OCI-LY1 (cell line): ENCODE measurements at regions not wholly inside any gene's neighbourhood (a gene's known extent, or its start where the extent isn't known, plus 50 kb on each side); places are given as distances from the start of the nearest gene placed in this dataset.

ENCODE experiments used
- H2AFZ ChIP-seq: fragments of 200-600 bp; sonication (generic), shearing (Covaris generic); 2 replicates; pipeline ENCODE4 v1.6.0; 2014; ENCODE audit warnings: antibody characterized with exemption, mild to moderate bottlenecking, low read length
- H3F3A ChIP-seq: fragments of 200-600 bp; sonication (generic), shearing (Covaris generic); 2 replicates; pipeline ENCODE4 v1.6.0; 2014; ENCODE audit warnings: mild to moderate bottlenecking, antibody characterized with exemption, low read length, moderate library complexity; ENCODE audit not compliant: insufficient read depth
- H3K27ac ChIP-seq: fragments of 200-600 bp; sonication (generic); 2 replicates; pipeline ENCODE4 v1.5.1; 2014; ENCODE audit warnings: low read length, mixed run types, mild to moderate bottlenecking, low read depth; ENCODE audit not compliant: poor library complexity, severe bottlenecking
- H3K27me3 ChIP-seq: fragments of 200-600 bp; sonication (generic); 2 replicates; pipeline ENCODE4 v1.6.0; 2014; ENCODE audit warnings: antibody characterized with exemption, mild to moderate bottlenecking, low read length, moderate library complexity; ENCODE audit not compliant: insufficient read depth
- H3K36me3 ChIP-seq: fragments of 200-600 bp; sonication (generic); 2 replicates; pipeline ENCODE4 v1.6.1; 2014; ENCODE audit warnings: mild to moderate bottlenecking, antibody characterized with exemption, low read length, moderate library complexity, mixed read lengths; ENCODE audit not compliant: insufficient read depth
- H3K4me1 ChIP-seq: fragments of 200-600 bp; sonication (generic); 2 replicates; pipeline ENCODE4 v1.5.1; 2014; ENCODE audit warnings: mild to moderate bottlenecking, low read length, moderate library complexity; ENCODE audit not compliant: insufficient read depth, severe bottlenecking
- H3K4me2 ChIP-seq: fragments of 200-600 bp; sonication (generic), shearing (Covaris generic); 2 replicates; pipeline ENCODE4 v1.6.1; 2014; ENCODE audit warnings: low read length
- H3K4me3 ChIP-seq: fragments of 200-600 bp; sonication (generic); 2 replicates; pipeline ENCODE4 v1.5.1; 2014; ENCODE audit warnings: low read length, low read depth, mild to moderate bottlenecking, mixed read lengths; ENCODE audit not compliant: poor library complexity, severe bottlenecking
- H3K79me2 ChIP-seq: fragments of 200-600 bp; shearing (Covaris generic); 2 replicates; pipeline ENCODE4 v1.6.1; 2016; ENCODE audit warnings: mixed run types, low read length, mixed read lengths; ENCODE audit not compliant: insufficient read depth
- H3K9ac ChIP-seq: fragments of 200-600 bp; sonication (generic), shearing (Covaris generic); 2 replicates; pipeline ENCODE4 v1.6.1; 2014; ENCODE audit warnings: mild to moderate bottlenecking, low read length, mixed read lengths
- H3K9me2 ChIP-seq: fragments of 200-600 bp; sonication (generic), shearing (Covaris generic); 2 replicates; pipeline ENCODE4 v1.6.1; 2014; ENCODE audit warnings: low read depth, mild to moderate bottlenecking, low read length, mixed read lengths
- H3K9me3 ChIP-seq: fragments of 200-600 bp; shearing (Covaris generic); 2 replicates; pipeline ENCODE4 v1.6.1; 2014; ENCODE audit warnings: low read length, mixed read lengths
- H4K20me1 ChIP-seq: fragments of 200-600 bp; sonication (generic), shearing (Covaris generic); 2 replicates; pipeline ENCODE4 v1.6.0; 2016; ENCODE audit warnings: mild to moderate bottlenecking, low read length; ENCODE audit not compliant: insufficient read depth
- CTCF ChIP-seq: fragments of 200-600 bp; sonication (generic), shearing (Covaris generic); IDR thresholded peaks from 2 replicates; pipeline ENCODE4 v1.5.1; 2017; ENCODE audit warnings: mild to moderate bottlenecking, antibody characterized with exemption, low read length, moderate library complexity, mixed read lengths
- EZH2 ChIP-seq: fragments of 200-600 bp; sonication (generic), shearing (Covaris generic); IDR thresholded peaks from 2 replicates; pipeline ENCODE4 v1.8.0; 2017; ENCODE audit warnings: borderline replicate concordance, mixed run types, mild to moderate bottlenecking, antibody characterized with exemption, low read length, moderate library complexity, mixed read lengths

GRCh38 chr3:193974191-193974652 is 161.7 kb upstream of the HES1 start:
- no peaks in the 10 kb centered on the region for H3K36me3 ChIP-seq
- no peaks in the 10 kb centered on the region for H4K20me1 ChIP-seq
- H3K27ac ChIP-seq: no peak overlapping the region
- H3K9ac ChIP-seq: no peak overlapping the region
- no peaks in the 10 kb centered on the region for H3F3A ChIP-seq
- no peak overlapping the region for H3K4me3 ChIP-seq
- peaks cover 4% of the 10 kb centered on the region; the same call in 1 of the 2 replicates for H3K27me3 ChIP-seq
- no peak for TF ChIP-seq EZH2
- TF ChIP-seq CTCF: no peak
- no peaks in the 10 kb centered on the region for H3K79me2 ChIP-seq
- H3K4me2 ChIP-seq: no peak overlapping the region
- no peak overlapping the region for H2AFZ ChIP-seq
- H3K4me1 ChIP-seq: no peaks in the 10 kb centered on the region
- H3K9me3 ChIP-seq: no peaks in the 10 kb centered on the region
- no peaks in the 10 kb centered on the region for H3K9me2 ChIP-seq

GRCh38 chr3:193974671-193975535 is 161.0 kb upstream of the HES1 start:
- Histone ChIP-seq H4K20me1 (no peaks in the 10 kb centered on the region), H3K4me1 (no peaks in the 10 kb centered on the region), H3K9me3 (no peaks in the 10 kb centered on the region), H3K79me2 (no peaks in the 10 kb centered on the region), H3K27me3 (peaks cover 4% of the 10 kb centered on the region; the same call in 1 of the 2 replicates), H3F3A (no peaks in the 10 kb centered on the region), H3K36me3 (no peaks in the 10 kb centered on the region), H3K9ac (no peak overlapping the region), H3K27ac (no peak overlapping the region), H3K4me2 (no peak overlapping the region), H3K9me2 (no peaks in the 10 kb centered on the region), H2AFZ (no peak overlapping the region), H3K4me3 (no peak overlapping the region)
- no peak for TF ChIP-seq EZH2
- no peak for TF ChIP-seq CTCF

- Histone ChIP-seq H3K36me3 (no peaks in the 10 kb centered on the region), H3F3A (no peaks in the 10 kb centered on the region), H3K4me3 (no peak overlapping the region), H3K4me2 (no peak overlapping the region), H3K79me2 (no peaks in the 10 kb centered on the region), H3K27me3 (peaks cover 4% of the 10 kb centered on the region; the same call in 1 of the 2 replicates), H3K9me2 (no peaks in the 10 kb centered on the region), H2AFZ (no peak overlapping the region), H3K4me1 (no peaks in the 10 kb centered on the region), H3K9ac (no peak overlapping the region), H3K9me3 (no peaks in the 10 kb centered on the region), H4K20me1 (no peaks in the 10 kb centered on the region), H3K27ac (no peak overlapping the region)
- TF ChIP-seq EZH2 (no peak), CTCF (no peak)
These were observed 158.3 kb upstream of the HES1 start for GRCh38 chr3:193977622-193978021.
